Sigmoid colon (tissue), 3 donors: ENCODE measurements at regions not wholly inside any gene's neighbourhood (a gene's known extent, or its start where the extent isn't known, plus 50 kb on each side); places are given as distances from the start of the nearest gene placed in this dataset.
"Not testable (repeated sequence)": the region's sequence is repeated elsewhere in the genome, so short reads cannot be mapped to it uniquely, and the experiment has no call there.

ENCODE experiments used
- POLR2A ChIP-seq, 2 donors: fragments of 450-650 bp; IDR thresholded peaks; one replicate each; pipeline ENCODE4 v1.6.1; 2016; ENCODE audit warnings: antibody characterized with exemption in 2 of 2, mild to moderate bottlenecking in 2 of 2, moderate library complexity in 2 of 2
- TF ChIP-seq, protein P1 (sequence below), 4 experiments: fragments of 450-650 bp in 3 of 4; fragments of 200-600 bp in 1 of 4; IDR thresholded peaks; one replicate each; pipeline ENCODE4 v1.5.1; 2016 to 2019; ENCODE audit warnings: antibody characterized with exemption in 4 of 4, mild to moderate bottlenecking in 3 of 4, moderate library complexity in 2 of 4

DNA sequence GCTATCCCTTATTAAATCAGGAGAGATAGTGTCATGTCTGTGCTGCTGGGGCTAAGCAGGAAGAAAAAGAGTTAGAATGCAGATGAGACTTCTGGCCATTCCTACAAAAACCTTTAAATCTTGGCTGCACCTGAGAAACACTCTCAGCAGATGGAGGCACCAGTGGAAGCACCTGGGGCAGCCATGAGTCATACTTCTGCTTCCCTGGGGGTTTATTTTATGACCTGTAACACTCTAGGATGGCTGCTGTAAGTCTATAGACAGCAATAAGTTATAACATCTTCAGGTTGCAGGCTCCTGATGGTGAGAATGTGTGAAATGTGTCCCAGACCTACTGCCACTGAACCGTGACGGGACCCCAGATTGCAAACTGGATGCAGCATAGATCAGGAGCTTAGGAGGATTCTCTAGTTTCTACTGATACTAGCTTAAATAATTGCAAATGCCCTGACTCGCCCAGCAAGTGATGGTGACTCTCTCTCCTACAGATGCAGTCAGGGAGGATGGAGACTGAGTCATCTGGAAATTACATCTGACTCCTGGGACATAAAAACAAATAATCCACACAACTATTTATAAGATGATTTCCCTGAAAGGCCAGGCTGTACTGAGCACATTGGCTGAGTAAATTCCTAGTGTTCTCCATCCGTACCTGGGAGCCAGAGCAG, 479.2 kb downstream of the RPIA start:
- TF ChIP-seq, protein P1, sequence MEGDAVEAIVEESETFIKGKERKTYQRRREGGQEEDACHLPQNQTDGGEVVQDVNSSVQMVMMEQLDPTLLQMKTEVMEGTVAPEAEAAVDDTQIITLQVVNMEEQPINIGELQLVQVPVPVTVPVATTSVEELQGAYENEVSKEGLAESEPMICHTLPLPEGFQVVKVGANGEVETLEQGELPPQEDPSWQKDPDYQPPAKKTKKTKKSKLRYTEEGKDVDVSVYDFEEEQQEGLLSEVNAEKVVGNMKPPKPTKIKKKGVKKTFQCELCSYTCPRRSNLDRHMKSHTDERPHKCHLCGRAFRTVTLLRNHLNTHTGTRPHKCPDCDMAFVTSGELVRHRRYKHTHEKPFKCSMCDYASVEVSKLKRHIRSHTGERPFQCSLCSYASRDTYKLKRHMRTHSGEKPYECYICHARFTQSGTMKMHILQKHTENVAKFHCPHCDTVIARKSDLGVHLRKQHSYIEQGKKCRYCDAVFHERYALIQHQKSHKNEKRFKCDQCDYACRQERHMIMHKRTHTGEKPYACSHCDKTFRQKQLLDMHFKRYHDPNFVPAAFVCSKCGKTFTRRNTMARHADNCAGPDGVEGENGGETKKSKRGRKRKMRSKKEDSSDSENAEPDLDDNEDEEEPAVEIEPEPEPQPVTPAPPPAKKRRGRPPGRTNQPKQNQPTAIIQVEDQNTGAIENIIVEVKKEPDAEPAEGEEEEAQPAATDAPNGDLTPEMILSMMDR (IDR thresholded peaks at IDR 0.05) = not testable (repeated sequence)
- TF ChIP-seq POLR2A (IDR thresholded peaks at IDR 0.05) = not testable (repeated sequence)
